Superior temporal gyrus (tissue), 1 donor: ENCODE measurements at regions not wholly inside any gene's neighbourhood (a gene's known extent, or its start where the extent isn't known, plus 50 kb on each side); places are given as distances from the start of the nearest gene placed in this dataset.

Experiments
- DNase-seq: peaks from one replicate; pipeline ENCODE4 v3.0.0-alpha.2; 2016; ENCODE audit errors: extremely low spot score

- no peak for DNase-seq
Measured at GRCh38 chr4:55754754-55755350, 64.7 kb upstream of the EXOC1L start.

- no peak for DNase-seq
Measured at GRCh38 chr4:55756208-55756607, 63.4 kb upstream of the EXOC1L start.

- no peak for DNase-seq
Measured at GRCh38 chr4:55757356-55757952, 62.1 kb upstream of the EXOC1L start.

- DNase-seq = no peak
Measured at GRCh38 chr4:55758066-55758465, 61.5 kb upstream of the EXOC1L start.

GRCh38 chr4:55758570-55758969 lies 61.0 kb upstream of the EXOC1L start:
- DNase-seq = no peak

- DNase-seq = no peak
Measured at GRCh38 chr4:55762819-55763218, 56.8 kb upstream of the EXOC1L start.

- DNase-seq = no peak
Measured at GRCh38 chr4:55763996-55764395, 55.6 kb upstream of the EXOC1L start.

- no peak for DNase-seq
Measured at GRCh38 chr4:55765070-55765469, 54.5 kb upstream of the EXOC1L start.

- DNase-seq = no peak
Measured at GRCh38 chr4:55768291-55768690, 51.3 kb upstream of the EXOC1L start.
